Left renal cortex interstitium (tissue), 4 donors: ENCODE measurements at regions not wholly inside any gene's neighbourhood (a gene's known extent, or its start where the extent isn't known, plus 50 kb on each side); places are given as distances from the start of the nearest gene placed in this dataset.

Experiments used
- DNase-seq, 4 donors: peaks; one replicate each; pipeline ENCODE4 v3.0.0-alpha.2; 2013; ENCODE audit warnings: low read depth in 4 of 4, low spot score in 2 of 4, missing footprints in 1 of 4

DNA sequence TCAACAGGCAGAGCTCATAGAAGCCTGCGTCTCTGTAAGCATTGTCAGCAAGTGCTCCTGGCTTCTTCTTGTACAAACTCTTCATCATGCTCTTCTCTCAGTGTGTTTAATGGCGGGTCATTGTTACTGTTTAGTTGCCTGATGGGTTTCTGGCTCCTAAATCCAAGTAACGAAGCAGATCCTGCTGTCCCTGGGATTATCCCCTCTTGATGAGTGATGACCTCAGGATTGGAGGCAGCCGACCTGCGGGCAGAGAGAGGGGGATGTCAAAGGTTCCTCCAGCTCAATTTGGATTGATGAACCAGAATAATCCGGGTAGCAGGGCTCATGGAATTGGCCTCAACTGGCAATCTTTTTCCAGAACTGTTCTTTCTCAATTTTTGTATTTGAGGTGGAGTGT lies 66.1 kb upstream of the BARHL2 start:
- DNase-seq = no peak

DNA sequence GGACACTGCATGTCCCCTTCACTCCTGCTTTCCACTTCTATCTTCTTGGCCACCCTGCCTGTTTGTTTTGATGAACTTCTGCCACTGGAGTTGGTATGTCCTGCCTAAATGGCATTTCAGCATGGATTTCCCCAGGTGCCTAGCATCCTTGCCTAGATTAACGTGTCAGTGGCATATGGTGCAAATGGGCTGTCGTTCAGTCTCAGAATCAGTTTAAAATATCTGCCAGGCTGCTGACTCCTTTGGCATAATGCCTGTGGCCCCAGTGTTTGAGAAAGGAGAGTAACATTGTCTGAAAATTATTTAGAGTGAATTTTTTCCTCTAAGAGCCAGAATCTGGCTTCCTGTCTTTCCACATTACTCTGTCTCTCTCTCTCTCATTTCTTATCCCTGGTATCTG lies 64.9 kb upstream of the BARHL2 start:
- DNase-seq = no peak

- no peak for DNase-seq
Observed at GRCh38 chr1:90781534-90781933, 64.4 kb upstream of the BARHL2 start.

DNA sequence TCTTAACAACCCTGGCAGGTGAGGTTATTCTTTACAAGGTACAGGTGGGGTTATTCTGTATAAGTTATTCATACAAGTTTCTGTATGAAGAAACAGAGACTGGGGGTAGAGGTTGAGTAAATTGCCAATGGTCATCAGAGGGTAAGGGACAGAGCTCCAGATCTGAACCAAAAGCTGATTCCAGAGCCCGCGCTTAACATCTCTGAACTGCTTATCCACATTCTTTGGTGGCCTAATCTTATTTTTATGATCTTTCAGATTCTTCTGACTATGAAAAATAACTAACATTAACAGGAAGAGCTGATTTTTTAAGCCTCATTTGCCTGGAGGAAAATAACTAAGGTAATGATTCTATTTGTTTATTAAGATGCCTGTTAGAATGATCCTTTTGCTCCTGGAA lies 63.9 kb upstream of the BARHL2 start:
- DNase-seq = no peak

DNA sequence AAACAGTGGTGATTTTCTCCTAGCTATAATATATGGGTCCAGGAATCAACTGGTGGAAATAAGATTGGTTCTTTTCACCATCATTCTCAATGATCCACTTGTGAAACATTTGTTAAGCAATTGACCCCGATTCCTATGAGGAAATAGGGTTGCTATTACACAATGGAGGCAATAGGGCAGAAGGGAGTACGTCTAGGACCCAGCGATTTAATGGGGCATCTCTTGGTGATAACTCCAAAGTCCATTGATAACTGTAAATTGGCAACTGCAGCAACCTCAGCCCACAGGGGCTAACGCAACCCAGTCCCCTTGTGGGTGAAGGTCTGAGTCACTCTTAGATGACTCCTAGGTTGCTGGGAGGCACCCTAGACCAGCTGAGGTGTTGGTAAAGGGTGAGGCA lies 62.5 kb upstream of the BARHL2 start:
- DNase-seq = no peak

DNA sequence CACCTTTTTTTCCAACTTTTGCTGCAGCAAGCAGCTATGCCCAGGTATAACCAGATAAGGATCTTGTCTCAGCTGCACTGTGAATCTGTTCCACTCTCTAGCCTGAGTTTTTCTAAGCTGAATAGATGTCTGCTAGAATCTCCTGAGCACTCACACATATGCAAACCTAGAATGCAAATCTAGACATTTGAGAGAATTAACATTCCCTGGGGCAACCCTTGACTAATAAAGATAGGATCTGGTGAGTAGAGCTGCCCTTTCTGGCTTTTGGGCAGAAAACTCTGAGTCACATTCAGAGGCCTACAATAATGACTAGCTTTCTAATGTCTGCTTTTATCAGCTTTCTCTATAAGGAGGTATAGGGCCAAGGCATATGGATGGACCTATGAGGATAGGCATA lies 61.4 kb upstream of the BARHL2 start:
- no peak for DNase-seq

DNA sequence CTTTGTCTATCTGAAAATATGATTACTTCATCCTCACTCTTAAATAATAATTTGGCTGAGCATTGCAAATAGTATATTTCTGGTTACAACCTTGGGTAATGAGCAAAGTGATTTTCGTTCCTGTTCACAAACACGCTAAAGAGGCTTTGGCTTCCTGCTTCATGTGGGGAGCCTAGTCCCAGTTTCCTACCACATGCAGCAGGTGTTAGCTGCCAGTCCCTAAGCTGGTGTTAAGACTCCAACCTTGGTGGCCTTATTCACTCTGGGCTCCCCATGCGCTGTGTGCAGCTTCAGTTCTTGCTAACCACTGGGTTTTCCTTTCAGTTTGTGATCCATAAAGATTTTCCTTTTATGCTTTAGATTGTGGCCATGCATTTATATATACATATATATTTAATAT lies 56.7 kb upstream of the BARHL2 start:
- DNase-seq = no peak

GRCh38 chr1:90768826-90769225 lies 51.7 kb upstream of the BARHL2 start:
- no peak for DNase-seq

- no peak for DNase-seq
Observed at GRCh38 chr1:90768098-90768497, 51.0 kb upstream of the BARHL2 start.
